NB4 (cell line): ENCODE measurements at regions not wholly inside any gene's neighbourhood (a gene's known extent, or its start where the extent isn't known, plus 50 kb on each side); places are given as distances from the start of the nearest gene placed in this dataset.

Experiments used
- DNase-seq: peaks from one replicate; pipeline ENCODE4 v3.0.0; 2010; ENCODE audit warnings: low read depth
- H3K4me3 ChIP-seq: one replicate; pipeline ENCODE4 v1.5.1; 2011; ENCODE audit warnings: mild to moderate bottlenecking, low read depth, low read length, moderate library complexity
- MYC ChIP-seq: IDR thresholded peaks from 2 replicates; pipeline ENCODE4 v1.6.1; 2011; ENCODE audit warnings: low read depth, low read length
- POLR2A ChIP-seq: IDR thresholded peaks from 2 replicates; pipeline ENCODE4 v1.6.1; 2011; ENCODE audit warnings: mild to moderate bottlenecking; ENCODE audit not compliant: insufficient read length; ENCODE audit errors: extremely low read depth
- TF ChIP-seq, protein P1 (sequence below): IDR thresholded peaks from one replicate; pipeline ENCODE4 v1.5.1; 2012; ENCODE audit warnings: low read depth, low read length
- TF ChIP-seq, protein P2 (sequence below): IDR thresholded peaks from 2 replicates; pipeline ENCODE4 v1.6.1; 2011; ENCODE audit warnings: low read depth, low read length

DNA sequence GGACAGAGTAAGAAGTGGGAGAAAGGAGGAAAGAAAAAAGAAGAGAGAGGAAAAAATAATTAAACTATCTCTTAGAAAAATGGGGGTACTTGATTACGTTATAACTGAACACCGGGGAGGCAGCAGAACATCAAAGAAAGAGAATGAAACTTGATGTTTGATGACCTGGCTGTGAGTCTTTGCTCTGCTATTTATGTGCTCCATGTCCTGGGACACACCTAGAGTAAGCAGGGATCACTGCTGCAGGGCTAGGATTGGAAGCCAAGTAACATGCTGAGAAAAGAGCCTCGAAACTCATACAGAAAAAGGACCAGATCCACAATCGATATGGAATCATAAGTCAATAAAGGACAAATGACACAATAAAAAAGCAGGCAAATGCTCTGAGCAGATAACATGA is 56.7 kb upstream of the COL13A1 start:
- TF ChIP-seq, protein P1, sequence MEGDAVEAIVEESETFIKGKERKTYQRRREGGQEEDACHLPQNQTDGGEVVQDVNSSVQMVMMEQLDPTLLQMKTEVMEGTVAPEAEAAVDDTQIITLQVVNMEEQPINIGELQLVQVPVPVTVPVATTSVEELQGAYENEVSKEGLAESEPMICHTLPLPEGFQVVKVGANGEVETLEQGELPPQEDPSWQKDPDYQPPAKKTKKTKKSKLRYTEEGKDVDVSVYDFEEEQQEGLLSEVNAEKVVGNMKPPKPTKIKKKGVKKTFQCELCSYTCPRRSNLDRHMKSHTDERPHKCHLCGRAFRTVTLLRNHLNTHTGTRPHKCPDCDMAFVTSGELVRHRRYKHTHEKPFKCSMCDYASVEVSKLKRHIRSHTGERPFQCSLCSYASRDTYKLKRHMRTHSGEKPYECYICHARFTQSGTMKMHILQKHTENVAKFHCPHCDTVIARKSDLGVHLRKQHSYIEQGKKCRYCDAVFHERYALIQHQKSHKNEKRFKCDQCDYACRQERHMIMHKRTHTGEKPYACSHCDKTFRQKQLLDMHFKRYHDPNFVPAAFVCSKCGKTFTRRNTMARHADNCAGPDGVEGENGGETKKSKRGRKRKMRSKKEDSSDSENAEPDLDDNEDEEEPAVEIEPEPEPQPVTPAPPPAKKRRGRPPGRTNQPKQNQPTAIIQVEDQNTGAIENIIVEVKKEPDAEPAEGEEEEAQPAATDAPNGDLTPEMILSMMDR, result no peak
- TF ChIP-seq MYC (no peak), POLR2A (no peak)
- TF ChIP-seq, protein P2, sequence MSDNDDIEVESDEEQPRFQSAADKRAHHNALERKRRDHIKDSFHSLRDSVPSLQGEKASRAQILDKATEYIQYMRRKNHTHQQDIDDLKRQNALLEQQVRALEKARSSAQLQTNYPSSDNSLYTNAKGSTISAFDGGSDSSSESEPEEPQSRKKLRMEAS, result no peak
- no peak for DNase-seq
- no peak overlapping the region for H3K4me3 ChIP-seq

DNA sequence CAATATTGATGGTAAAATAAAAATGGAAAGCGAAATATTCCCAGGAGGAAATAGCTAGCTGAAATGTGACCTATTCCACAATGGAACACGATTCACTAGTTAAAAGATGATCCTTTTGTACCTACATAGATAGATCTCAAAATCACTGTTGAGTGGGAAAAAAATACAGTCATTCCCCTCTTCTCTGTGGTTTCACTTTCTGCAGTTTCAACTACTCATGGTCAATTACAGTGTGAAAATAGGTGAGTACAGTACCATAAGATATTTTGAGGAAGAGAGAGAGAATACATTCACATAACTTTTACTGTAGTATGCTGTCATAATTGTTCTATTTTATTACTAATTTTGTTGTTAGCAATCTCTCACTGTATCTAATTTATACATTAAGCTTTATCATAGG is 56.0 kb upstream of the COL13A1 start:
- TF ChIP-seq, protein P2, result no peak
- no peak for TF ChIP-seq POLR2A
- no peak for TF ChIP-seq MYC
- TF ChIP-seq, protein P1, result no peak
- no peak overlapping the region for H3K4me3 ChIP-seq
- no peak for DNase-seq

DNA sequence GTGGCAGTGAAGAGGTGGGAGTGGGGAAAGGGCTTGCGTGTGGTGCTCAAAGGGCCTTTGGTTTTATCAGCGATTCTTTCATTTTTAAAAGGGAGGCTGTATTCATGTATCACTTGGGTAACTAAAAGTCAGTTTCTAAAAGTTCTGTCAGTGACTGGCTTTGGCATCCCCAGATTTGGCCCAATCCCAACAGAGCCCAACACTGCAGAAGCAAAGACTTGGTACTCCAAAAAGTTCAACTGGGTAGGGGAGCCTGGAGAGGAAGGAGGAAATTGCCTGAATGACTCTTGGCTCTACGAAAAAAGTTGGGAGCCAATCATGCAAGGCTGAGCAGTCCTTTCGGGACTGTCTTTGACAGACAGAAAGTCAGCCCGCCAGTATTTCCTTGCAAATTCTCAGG is 54.5 kb upstream of the COL13A1 start:
- H3K4me3 ChIP-seq, result no peak overlapping the region
- no peak for DNase-seq
- no peak for TF ChIP-seq MYC
- TF ChIP-seq, protein P1, result no peak
- no peak for TF ChIP-seq POLR2A
- TF ChIP-seq, protein P2, result no peak

DNA sequence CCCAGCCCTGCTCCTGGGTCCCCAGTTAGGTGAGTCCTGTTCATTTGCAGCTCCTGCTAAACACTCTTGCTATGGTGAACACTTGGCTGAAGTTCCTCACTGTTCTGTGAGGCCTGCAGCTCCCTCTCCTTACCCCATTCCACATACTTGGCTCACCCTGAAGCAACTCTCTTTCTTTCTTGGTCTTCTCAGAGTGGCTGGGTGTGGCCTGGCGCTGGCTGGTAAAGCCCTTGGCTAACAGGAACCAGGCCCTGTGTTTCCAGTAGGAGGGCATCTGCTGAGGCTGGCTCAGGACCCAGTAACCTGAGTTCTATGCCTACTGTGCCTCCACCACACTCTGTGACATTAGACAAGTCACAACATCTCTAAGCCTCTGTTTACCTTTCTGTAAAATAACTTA is 53.1 kb upstream of the COL13A1 start:
- TF ChIP-seq, protein P2, result no peak
- DNase-seq, result no peak
- H3K4me3 ChIP-seq, result no peak overlapping the region

DNA sequence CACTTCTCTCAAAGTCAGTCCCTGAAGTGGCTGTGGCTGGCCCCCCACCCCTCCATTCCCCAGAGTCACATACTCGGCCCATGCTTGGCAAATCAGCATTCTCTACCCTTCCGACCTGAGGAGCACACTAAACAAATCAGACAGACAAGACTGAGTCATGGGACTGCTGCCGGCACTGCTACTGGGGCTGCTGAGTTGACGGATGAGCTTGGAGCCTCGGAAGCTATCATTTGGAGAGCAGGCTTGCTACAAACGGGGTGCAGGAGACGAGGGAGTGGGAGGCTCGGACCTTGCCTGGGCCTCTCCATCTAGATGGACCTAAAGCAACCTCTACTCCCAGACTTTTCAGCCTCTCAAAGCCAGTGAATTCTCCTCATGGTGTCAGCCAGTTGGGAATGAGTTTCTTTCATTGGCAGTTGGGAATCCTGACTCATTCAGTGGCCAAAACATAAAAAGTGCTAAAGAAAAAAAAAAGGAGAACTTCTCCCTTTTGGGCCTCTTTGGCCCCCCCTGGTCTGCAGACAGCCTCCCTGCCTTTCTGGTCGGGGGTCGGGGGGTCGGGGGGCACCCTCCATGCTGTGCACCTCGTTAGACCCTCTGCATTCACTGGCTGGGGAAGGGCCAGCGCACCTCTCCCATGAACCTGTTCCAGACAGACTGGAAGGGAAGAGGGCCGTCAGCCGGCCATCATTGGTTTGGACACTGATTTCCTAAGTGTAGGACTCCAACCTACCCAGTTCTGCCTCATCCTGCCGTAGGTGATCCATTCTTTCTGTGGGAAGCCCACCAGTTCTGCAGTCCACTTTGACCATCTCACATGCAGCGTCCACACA is 52.3 kb upstream of the COL13A1 start:
- no peak for TF ChIP-seq POLR2A
- TF ChIP-seq, protein P1, result no peak
- TF ChIP-seq, protein P2, result no peak
- no peak for TF ChIP-seq MYC
- DNase-seq, result no peak
- H3K4me3 ChIP-seq, result no peak overlapping the region

DNA sequence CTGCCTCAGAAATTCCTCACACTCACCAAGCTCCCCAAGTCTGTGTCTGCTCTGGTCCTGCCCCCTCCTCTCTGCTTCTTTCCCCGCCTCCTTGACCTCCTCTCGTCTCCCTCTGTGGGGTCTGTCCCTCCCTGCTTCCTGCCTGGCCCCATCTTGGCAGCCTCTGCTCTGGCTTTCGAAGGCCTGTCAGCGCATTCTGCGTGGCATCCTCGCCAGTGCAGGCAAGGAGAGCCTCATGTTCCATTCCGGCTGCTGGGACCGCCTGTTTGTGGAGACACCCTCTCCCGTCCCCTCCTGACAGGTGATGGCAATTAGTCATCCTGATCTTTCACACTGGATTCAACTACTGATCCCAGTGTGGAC is 51.7 kb upstream of the COL13A1 start:
- TF ChIP-seq, protein P1, result no peak
- TF ChIP-seq, protein P2, result no peak
- TF ChIP-seq POLR2A (no peak), MYC (no peak)
- H3K4me3 ChIP-seq, result no peak overlapping the region
- no peak for DNase-seq
